HG03108 (cell line): ENCODE measurements at regions not wholly inside any gene's neighbourhood (a gene's known extent, or its start where the extent isn't known, plus 50 kb on each side); places are given as distances from the start of the nearest gene placed in this dataset.
A peak's percentile ranks its signal among the peaks of the same experiment; 100 is the strongest.
"Not testable (repeated sequence)": the region's sequence is repeated elsewhere in the genome, so short reads cannot be mapped to it uniquely, and the experiment has no call there.

Experiments
- ATAC-seq: cut with Tn5 transposase; IDR thresholded peaks from one replicate; pipeline ENCODE4 v1.9.1; 2021; ENCODE audit warnings: moderate library complexity; ENCODE audit not compliant: unreplicated experiment

DNA sequence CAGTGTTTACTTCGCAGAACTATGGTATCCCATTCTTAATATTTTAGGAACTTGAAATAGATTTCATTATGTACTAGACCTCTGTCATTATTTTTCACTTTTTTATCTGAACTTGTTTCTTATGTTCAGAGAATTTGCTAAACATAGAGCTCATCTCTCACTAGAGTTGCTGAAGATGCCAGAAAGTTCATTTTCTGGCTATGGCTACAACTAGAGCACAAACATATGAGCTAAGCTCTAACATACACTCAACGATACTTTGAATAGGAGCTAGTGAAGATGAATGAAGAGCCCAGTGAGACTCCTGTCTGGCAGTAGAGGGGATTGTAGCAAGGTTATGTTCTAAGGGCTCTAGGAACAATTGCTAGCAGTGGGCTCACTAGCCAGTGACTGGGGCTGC, 582.2 kb downstream of the KIF4B start:
- no peak for ATAC-seq

DNA sequence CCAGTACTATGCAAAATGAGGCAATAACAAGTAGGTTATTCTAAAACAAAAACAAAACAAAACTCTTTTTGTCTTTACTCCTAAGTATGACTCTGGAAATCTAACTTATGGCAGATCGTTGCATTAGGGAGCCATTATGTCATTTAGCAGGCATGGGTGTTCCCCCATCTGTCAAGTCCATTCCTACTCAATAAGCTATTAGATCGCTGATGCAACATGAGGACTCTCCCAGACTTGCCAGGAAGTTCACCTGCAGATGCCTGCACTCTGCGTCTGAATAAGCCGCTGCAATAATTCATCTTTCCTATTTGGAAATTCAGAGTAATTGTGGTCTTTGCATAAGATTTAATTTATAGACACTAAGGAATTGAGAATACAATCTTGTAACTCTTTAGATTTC, 585.0 kb downstream of the KIF4B start:
- no peak for ATAC-seq

DNA sequence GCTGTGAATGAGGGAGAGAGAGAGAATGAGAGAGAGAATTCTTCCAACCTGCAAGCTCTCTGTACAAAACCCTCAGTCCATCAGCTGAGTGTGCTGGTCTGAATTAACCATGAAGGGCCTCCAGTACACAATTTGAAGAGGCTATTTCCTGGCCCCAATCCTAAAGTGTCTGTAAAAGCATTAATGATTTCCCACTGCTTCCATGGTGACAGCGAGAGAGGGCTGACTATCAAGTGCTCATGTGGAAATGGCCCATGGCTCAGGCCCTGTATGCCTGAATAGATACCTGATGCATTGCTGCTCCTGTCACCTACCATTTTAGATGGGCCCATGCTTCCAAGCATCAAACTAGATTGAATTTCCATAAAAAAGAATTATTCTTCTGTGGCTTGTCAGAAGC, 592.4 kb downstream of the KIF4B start:
- no peak for ATAC-seq

DNA sequence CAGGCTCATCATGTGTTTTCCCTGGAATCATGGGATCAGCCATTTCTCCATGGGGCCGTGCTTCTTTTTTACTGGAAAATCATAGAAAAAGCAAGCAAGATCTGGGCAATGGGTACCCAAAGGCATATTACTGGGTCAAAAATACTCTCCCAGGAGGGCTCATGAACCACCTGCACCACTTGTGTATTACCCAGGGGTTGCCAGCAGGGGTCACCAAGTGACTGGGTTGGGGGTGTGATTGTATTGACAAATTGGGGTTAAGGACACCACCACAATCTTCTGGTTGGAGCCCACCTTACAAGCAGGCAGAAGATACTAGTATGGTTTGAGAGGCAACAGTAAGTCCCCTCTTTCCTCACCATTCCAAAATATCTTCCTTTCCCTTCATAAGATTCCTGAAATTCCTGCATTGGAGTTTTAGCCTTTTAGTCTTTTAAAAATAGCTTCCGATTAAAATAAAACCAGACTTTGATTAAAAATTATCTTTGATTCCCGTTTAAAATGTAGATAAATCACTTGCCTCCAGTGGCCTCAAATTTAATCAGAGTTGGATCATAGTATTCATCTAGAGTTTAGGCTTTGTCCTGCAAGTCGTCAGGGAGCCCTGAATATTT, 603.3 kb downstream of the KIF4B start:
- no peak for ATAC-seq

- no peak for ATAC-seq
These were observed 606.1 kb downstream of the KIF4B start for GRCh38 chr5:155619688-155620087.

GRCh38 chr5:155620821-155621410, 607.4 kb downstream of the KIF4B start:
- ATAC-seq: no peak

GRCh38 chr5:155624597-155625241, 611.2 kb downstream of the KIF4B start:
- no peak for ATAC-seq

GRCh38 chr5:155625315-155625714, 611.8 kb downstream of the KIF4B start:
- no peak for ATAC-seq

GRCh38 chr5:155625897-155626543, 612.5 kb downstream of the KIF4B start:
- no peak for ATAC-seq

- no peak for ATAC-seq
These were observed 613.0 kb downstream of the KIF4B start for GRCh38 chr5:155626592-155626991.

DNA sequence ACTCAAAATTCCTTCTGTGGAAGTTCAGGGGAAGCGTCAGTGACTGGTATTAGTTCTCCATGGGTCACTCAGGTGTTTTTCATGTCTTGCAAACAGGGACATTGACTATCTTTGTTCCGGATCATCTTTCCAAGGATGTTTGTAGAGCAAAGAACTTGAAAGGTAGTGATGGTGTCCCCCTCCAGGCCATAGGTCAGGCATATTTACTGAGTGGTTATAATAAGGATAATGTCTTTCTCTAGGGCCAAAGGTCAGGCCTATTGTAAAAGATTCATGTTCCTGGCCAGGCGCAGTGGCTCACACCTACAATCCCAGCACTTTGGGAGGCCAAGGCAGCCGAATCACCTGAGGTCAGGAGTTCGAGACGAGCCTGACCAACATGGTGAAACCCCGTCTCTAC, 614.8 kb downstream of the KIF4B start:
- no peak for ATAC-seq

- ATAC-seq: no peak
These were observed 616.0 kb downstream of the KIF4B start for GRCh38 chr5:155629597-155629996.

- no peak for ATAC-seq
These were observed 617.6 kb downstream of the KIF4B start for GRCh38 chr5:155631116-155631515.

GRCh38 chr5:155633338-155633957, 619.9 kb downstream of the KIF4B start:
- ATAC-seq: no peak

DNA sequence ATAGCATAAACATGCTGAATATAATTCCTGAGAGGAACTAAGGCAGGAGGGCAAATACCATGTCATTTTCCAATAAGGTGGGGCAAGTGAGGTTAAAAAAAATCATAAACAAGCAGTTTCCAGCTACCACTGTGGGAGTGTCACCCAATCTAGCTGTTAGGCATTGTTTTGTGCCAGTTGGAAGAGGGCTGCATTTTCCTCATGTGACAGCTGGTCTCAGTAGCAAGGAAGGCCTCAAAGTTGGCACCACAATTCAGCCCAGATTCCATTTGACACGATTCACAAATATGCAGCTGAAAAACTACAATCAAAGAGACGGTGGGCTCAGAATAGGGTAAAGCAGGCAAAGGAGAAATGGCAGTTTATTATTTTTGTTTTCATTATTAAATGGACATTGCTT, 636.1 kb downstream of the KIF4B start:
- ATAC-seq: no peak

GRCh38 chr5:155655569-155655968, 642.0 kb downstream of the KIF4B start:
- ATAC-seq: no peak

DNA sequence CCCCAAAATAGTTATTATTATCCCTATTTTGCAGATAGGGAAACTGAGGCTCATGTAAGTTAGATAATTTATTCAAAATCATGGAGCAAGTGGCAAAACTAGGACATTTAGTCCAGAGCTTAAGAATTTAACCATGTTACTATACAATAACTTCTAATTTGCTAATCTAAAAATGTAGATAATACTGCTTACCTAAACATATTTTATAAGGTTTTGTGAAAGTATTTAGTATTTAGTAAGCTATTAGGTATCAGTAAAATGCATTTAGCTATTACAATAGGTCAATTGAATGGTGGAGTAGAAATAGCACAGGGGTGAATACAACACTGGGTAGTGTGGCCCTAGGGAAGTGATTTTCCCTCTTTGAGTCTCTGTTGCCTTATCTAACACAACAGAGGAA, 648.3 kb downstream of the KIF4B start:
- no peak for ATAC-seq

- ATAC-seq: no peak
These were observed 651.8 kb downstream of the KIF4B start for GRCh38 chr5:155665361-155665760.

DNA sequence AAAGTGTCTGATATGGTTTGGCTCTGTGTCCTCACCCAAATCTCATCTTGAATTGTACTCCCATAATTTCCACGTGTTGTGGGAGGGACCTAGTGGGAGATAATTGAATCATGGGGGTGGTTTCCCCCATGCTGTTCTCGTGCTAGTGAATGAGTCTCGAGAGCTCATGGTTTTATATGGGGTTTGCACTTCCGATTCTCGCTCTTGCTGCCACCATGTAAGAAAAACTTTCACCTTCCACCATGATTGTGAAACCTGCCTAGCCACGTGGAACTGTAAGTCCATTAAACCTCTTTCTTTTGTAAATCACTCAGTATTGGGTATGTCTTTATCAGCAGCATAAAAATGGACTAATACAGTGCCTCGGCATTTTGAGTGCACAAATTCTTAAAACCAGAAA, 655.0 kb upstream of the SGCD start:
- not testable (repeated sequence) for ATAC-seq

DNA sequence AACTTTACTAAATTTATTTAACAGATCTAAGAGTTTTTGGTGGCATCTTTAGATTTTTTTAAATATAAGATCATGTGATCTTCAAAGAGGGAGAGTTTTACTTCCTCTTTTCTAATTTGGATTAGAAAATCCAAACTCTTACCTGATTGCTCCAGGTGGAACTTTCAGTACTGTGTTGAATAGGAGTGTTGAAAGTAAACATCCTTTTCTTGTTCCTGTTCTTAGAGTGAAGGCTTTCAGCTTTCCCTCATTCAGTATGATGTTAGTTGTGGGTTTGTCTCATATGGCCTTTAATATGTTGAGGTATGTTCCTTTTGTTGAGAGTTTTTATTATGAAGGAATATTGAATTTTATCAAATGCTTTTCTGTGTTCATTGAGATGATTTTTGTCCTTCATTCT, 650.0 kb upstream of the SGCD start:
- ATAC-seq: peak; percentile 92

GRCh38 chr5:155678371-155678770, 648.6 kb upstream of the SGCD start:
- no peak for ATAC-seq

- no peak for ATAC-seq
These were observed 647.4 kb upstream of the SGCD start for GRCh38 chr5:155679530-155679929.
